Urinary bladder (tissue), 3 donors: ENCODE measurements at regions not wholly inside any gene's neighbourhood (a gene's known extent, or its start where the extent isn't known, plus 50 kb on each side); places are given as distances from the start of the nearest gene placed in this dataset.

Experiments used
- DNase-seq: peaks from one replicate; pipeline ENCODE4 v3.0.0-alpha.2; 2015; ENCODE audit errors: extremely low spot score
- H3K27ac ChIP-seq: one replicate; pipeline ENCODE4 v1.5.1; 2013; ENCODE audit warnings: low read depth, mild to moderate bottlenecking, moderate library complexity
- H3K36me3 ChIP-seq: one replicate; pipeline ENCODE4 v1.6.1; 2013; ENCODE audit warnings: mild to moderate bottlenecking, moderate library complexity; ENCODE audit not compliant: insufficient read depth
- H3K4me1 ChIP-seq: one replicate; pipeline ENCODE4 v1.6.1; 2013; ENCODE audit warnings: mild to moderate bottlenecking, moderate library complexity; ENCODE audit not compliant: insufficient read depth
- H3K4me3 ChIP-seq: one replicate; pipeline ENCODE4 v1.5.1; 2013; ENCODE audit warnings: low read depth, low read length
- WGBS: extraction: QIAGEN DNeasy Blood & Tissue Kit; methylation state at CpG from one replicate; pipeline ENCODE4 v1.1.7; 2013; 5-methylcytosine and 5-hydroxymethylcytosine counted together
- donor health status: healthy with polysubstance abuse.
- donor health status: healthy.

DNA sequence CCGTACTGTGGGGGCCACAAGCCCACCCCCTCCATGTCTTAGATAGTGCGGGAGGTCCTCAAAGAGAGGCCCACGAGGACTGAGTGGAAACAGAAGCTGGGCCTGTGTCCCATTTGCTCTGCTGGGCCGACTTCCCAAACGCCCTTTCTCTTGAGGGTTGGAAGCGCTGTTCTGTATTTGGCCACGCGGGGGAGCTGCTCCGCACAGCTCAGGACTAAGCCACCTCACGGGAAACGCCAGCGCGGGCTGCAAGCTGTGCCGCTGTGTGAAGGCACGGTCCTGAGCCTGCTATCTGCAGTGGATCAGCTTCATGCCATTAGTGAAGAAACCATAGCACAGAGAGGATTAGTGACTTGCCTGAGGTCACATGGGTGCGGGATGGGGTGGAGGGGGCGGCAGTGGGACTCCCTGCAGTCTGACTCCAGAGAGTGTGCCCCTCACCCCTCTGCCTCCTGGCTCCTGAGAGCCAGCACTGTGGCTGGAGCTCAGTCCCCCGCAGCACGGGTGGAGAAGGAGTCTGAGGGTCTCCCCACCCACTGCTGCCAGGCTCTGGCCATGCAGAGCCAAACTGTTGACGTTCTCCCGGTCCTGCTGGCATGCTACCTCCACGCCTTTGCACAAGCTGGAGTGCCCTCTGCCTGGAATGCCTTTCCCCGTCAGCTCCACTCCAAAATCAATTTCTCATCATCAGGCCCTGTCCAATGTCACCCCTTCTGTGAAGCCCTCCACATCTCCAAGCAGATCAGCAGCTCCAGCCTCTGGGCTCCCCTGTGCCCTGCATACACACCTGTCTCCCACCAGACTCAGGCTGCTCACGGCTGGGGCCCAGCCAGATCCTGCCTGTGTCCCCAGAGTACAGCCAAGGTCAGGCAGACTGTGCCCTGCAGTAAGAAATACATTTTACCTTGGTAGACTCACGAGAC is 51.5 kb upstream of the LRRC32 start:
- peak; percentile 36 for DNase-seq
- no peak overlapping the region for H3K4me3 ChIP-seq
- WGBS, result 15% methylated on average over 25 of the region's 25 CpGs
- H3K36me3 ChIP-seq, result no peaks in the 10 kb centered on the region
- H3K27ac ChIP-seq, result no peak overlapping the region
- no peaks in the 10 kb centered on the region for H3K4me1 ChIP-seq

DNA sequence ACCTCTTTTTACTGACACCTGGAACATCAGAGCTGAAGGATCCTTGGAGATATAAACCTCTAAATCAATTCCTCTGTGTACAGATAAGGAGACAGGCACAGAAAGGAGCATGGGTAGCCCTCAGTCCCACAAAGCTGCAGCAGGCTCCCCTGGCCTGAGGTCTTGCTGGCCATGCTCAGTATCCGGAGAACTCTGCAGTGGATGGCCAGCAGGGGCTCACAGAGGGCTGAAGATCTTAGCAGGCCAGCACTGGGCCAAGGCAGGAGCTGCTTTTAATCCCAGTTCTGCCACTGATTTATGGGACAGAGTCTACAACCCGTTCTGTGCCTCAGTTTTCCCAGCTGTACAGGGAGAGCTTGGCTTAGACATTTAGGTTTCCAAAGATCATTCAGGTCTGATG is 52.6 kb upstream of the LRRC32 start:
- Histone ChIP-seq H3K27ac (no peak overlapping the region), H3K4me3 (no peak overlapping the region)
- WGBS, result 54% methylated on average over 2 of the region's 2 CpGs

GRCh38 chr11:76723548-76723947 is 53.0 kb upstream of the LRRC32 start:
- no peak for DNase-seq
- Histone ChIP-seq H3K4me1 (no peaks in the 10 kb centered on the region), H3K4me3 (no peak overlapping the region), H3K36me3 (no peaks in the 10 kb centered on the region), H3K27ac (no peak overlapping the region)
- 51% methylated on average over 1 of the region's 1 CpG for WGBS

More for the DNA sequence above, 52.6 kb upstream of the LRRC32 start:
- no peak for DNase-seq
- H3K4me1 ChIP-seq, result no peaks in the 10 kb centered on the region
- no peaks in the 10 kb centered on the region for H3K36me3 ChIP-seq

GRCh38 chr11:76724171-76724768 is 53.7 kb upstream of the LRRC32 start:
- H3K27ac ChIP-seq, result no peak overlapping the region
- no peak for DNase-seq
- no peaks in the 10 kb centered on the region for H3K4me1 ChIP-seq
- no peaks in the 10 kb centered on the region for H3K36me3 ChIP-seq
- 42% methylated on average over 3 of the region's 3 CpGs for WGBS
- H3K4me3 ChIP-seq, result no peak overlapping the region

GRCh38 chr11:76728227-76728626 is 54.9 kb upstream of the TSKU start:
- Histone ChIP-seq H3K4me3 (no peak overlapping the region), H3K36me3 (no peaks in the 10 kb centered on the region), H3K27ac (no peak overlapping the region), H3K4me1 (no peaks in the 10 kb centered on the region)
- WGBS, result 93% methylated on average over 1 of the region's 1 CpG
- DNase-seq, result no peak

- Histone ChIP-seq H3K4me3 (no peak overlapping the region), H3K4me1 (no peaks in the 10 kb centered on the region), H3K27ac (no peak overlapping the region), H3K36me3 (no peaks in the 10 kb centered on the region)
- no peak for DNase-seq
- WGBS, result 91% methylated on average over 1 of the region's 1 CpG
Observed at GRCh38 chr11:76728778-76729177, 54.4 kb upstream of the TSKU start.

- H3K4me3 ChIP-seq, result no peak overlapping the region
- no peaks in the 10 kb centered on the region for H3K36me3 ChIP-seq
- H3K4me1 ChIP-seq, result no peaks in the 10 kb centered on the region
- 100% methylated on average over 1 of the region's 1 CpG for WGBS
- no peak for DNase-seq
- H3K27ac ChIP-seq, result no peak overlapping the region
Observed at GRCh38 chr11:76729214-76729613, 53.9 kb upstream of the TSKU start.

- DNase-seq, result no peak
- no peak overlapping the region for H3K4me3 ChIP-seq
- 75% methylated on average over 6 of the region's 6 CpGs for WGBS
Observed at GRCh38 chr11:76730887-76731565, 52.1 kb upstream of the TSKU start.

GRCh38 chr11:76732643-76733042 is 50.5 kb upstream of the TSKU start:
- DNase-seq, result no peak
- Histone ChIP-seq H3K4me3 (no peak overlapping the region), H3K4me1 (no peaks in the 10 kb centered on the region), H3K27ac (no peak overlapping the region), H3K36me3 (no peaks in the 10 kb centered on the region)
- WGBS, result 86% methylated on average over 2 of the region's 2 CpGs

More at GRCh38 chr11:76730887-76731565, 52.1 kb upstream of the TSKU start:
- no peaks in the 10 kb centered on the region for H3K36me3 ChIP-seq
- no peak overlapping the region for H3K27ac ChIP-seq
- no peaks in the 10 kb centered on the region for H3K4me1 ChIP-seq
